HEK293 (cell line): ENCODE measurements at regions not wholly inside any gene's neighbourhood (a gene's known extent, or its start where the extent isn't known, plus 50 kb on each side); places are given as distances from the start of the nearest gene placed in this dataset.

Experiments
- CTCF ChIA-PET: fragments of 350-600 bp; formaldehyde crosslinking; extraction: SDS; loops from one replicate; lab custom pipeline; 2021; ENCODE audit warnings: antibody characterized with exemption; lab: Yijun Ruan, JAX
- POLR2A ChIA-PET: fragments of 300-600 bp; formaldehyde crosslinking; extraction: SDS; loops from one replicate; lab custom pipeline; 2020; ENCODE audit warnings: antibody characterized with exemption, inconsistent platforms; lab: Yijun Ruan, JAX
- H3K27ac ChIP-seq: fragments of 200-500 bp; sonication (Bioruptor generic); 2 replicates; pipeline ENCODE4 v1.5.1; 2014; ENCODE audit warnings: low read depth, low read length, control low read depth, inconsistent platforms; ENCODE audit errors: extremely low read depth
- H3K36me3 ChIP-seq, 2 experiments: fragments of 200-500 bp in 1 of 2; sonication (Bioruptor generic) in 1 of 2; 1 replicate in 1 of 2; 2 replicates in 1 of 2; pipeline ENCODE4 v1.5.1; 2014 to 2017; ENCODE audit warnings: inconsistent platforms in 2 of 2, low read length in 2 of 2; ENCODE audit not compliant: control insufficient read depth in 2 of 2, insufficient read depth in 1 of 2
- H3K4me1 ChIP-seq: fragments of 200-500 bp; sonication (Bioruptor generic); 2 replicates; pipeline ENCODE4 v1.5.1; 2014; ENCODE audit warnings: mild to moderate bottlenecking, low read length, inconsistent platforms; ENCODE audit not compliant: control insufficient read depth, insufficient read depth
- H3K4me3 ChIP-seq: 2 replicates; pipeline ENCODE4 v1.5.1; 2011; ENCODE audit warnings: low read depth, mild to moderate bottlenecking, control low read depth, low read length, moderate library complexity
- H3K9me3 ChIP-seq: fragments of 200-500 bp; sonication (Bioruptor generic); 2 replicates; pipeline ENCODE4 v1.5.1; 2014; ENCODE audit warnings: low read depth, low read length, inconsistent platforms; ENCODE audit not compliant: control insufficient read depth, insufficient read depth
- BCL6B ChIP-seq: fragments of 450-650 bp; formaldehyde crosslinking; IDR thresholded peaks from 2 replicates; pipeline ENCODE4 v1.5.1; 2017; ENCODE audit warnings: missing biosample characterization, missing genetic modification characterization
- FEZF1 ChIP-seq: fragments of 450-650 bp; formaldehyde crosslinking; IDR thresholded peaks from 2 replicates; pipeline ENCODE4 v1.5.1; 2016; ENCODE audit warnings: missing biosample characterization, missing genetic modification characterization
- GFI1B ChIP-seq: fragments of 450-650 bp; formaldehyde crosslinking; IDR thresholded peaks from 2 replicates; pipeline ENCODE4 v1.5.1; 2016; ENCODE audit warnings: missing biosample characterization, missing genetic modification characterization
- KLF17 ChIP-seq: fragments of 450-650 bp; formaldehyde crosslinking; IDR thresholded peaks from 2 replicates; pipeline ENCODE4 v1.5.1; 2016; ENCODE audit warnings: missing biosample characterization, missing genetic modification characterization
- PRDM10 ChIP-seq: fragments of 450-650 bp; formaldehyde crosslinking; IDR thresholded peaks from 2 replicates; pipeline ENCODE4 v1.5.1; 2016; ENCODE audit warnings: missing biosample characterization, missing genetic modification characterization
- SALL2 ChIP-seq: fragments of 450-650 bp; formaldehyde crosslinking; IDR thresholded peaks from 2 replicates; pipeline ENCODE4 v1.5.0; 2017; ENCODE audit warnings: missing biosample characterization, mild to moderate bottlenecking, missing genetic modification characterization, borderline replicate concordance
- SETDB1 ChIP-seq: IDR thresholded peaks from one replicate; pipeline ENCODE4 v1.6.1; 2017; ENCODE audit warnings: mild to moderate bottlenecking, low read length, moderate library complexity, mixed read lengths; ENCODE audit not compliant: insufficient read length
- ZBTB20 ChIP-seq: fragments of 450-650 bp; formaldehyde crosslinking; IDR thresholded peaks from 2 replicates; pipeline ENCODE4 v1.5.1; 2016; ENCODE audit warnings: missing biosample characterization, missing genetic modification characterization
- ZBTB26 ChIP-seq: fragments of 450-650 bp; formaldehyde crosslinking; optimal IDR thresholded peaks from 2 replicates; pipeline ENCODE3; 2016; ENCODE audit warnings: missing biosample characterization, mild to moderate bottlenecking, missing genetic modification characterization
- ZIC2 ChIP-seq: fragments of 450-650 bp; formaldehyde crosslinking; IDR thresholded peaks from 2 replicates; pipeline ENCODE4 v1.5.1; 2016; ENCODE audit warnings: missing biosample characterization, missing genetic modification characterization
- ZNF132 ChIP-seq: fragments of 450-650 bp; formaldehyde crosslinking; IDR thresholded peaks from 2 replicates; pipeline ENCODE4 v1.5.1; 2017; ENCODE audit warnings: missing biosample characterization, missing genetic modification characterization, borderline replicate concordance
- ZNF140 ChIP-seq: fragments of 450-650 bp; formaldehyde crosslinking; IDR thresholded peaks from 2 replicates; pipeline ENCODE4 v1.5.1; 2016; ENCODE audit warnings: missing biosample characterization, missing genetic modification characterization
- ZNF211 ChIP-seq: fragments of 450-650 bp; formaldehyde crosslinking; IDR thresholded peaks from 2 replicates; pipeline ENCODE4 v1.5.1; 2016; ENCODE audit warnings: low read depth, missing biosample characterization, missing genetic modification characterization
- ZNF280C ChIP-seq: fragments of 450-650 bp; formaldehyde crosslinking; IDR thresholded peaks from 2 replicates; pipeline ENCODE4 v1.5.1; 2016; ENCODE audit warnings: missing biosample characterization, missing genetic modification characterization
- ZNF394 ChIP-seq: fragments of 450-650 bp; formaldehyde crosslinking; IDR thresholded peaks from 2 replicates; pipeline ENCODE4 v1.5.1; 2016; ENCODE audit warnings: missing biosample characterization, missing genetic modification characterization, mild to moderate bottlenecking, moderate library complexity, borderline replicate concordance
- ZNF544 ChIP-seq: fragments of 450-650 bp; formaldehyde crosslinking; IDR thresholded peaks from 2 replicates; pipeline ENCODE4 v1.5.0; 2017; ENCODE audit warnings: missing biosample characterization, missing genetic modification characterization
- ZNF621 ChIP-seq: fragments of 450-650 bp; formaldehyde crosslinking; IDR thresholded peaks from 2 replicates; pipeline ENCODE4 v1.5.1; 2017; ENCODE audit warnings: missing biosample characterization, missing genetic modification characterization
- ZNF629 ChIP-seq: fragments of 450-650 bp; formaldehyde crosslinking; IDR thresholded peaks from 2 replicates; pipeline ENCODE4 v1.5.1; 2017; ENCODE audit warnings: missing biosample characterization, missing genetic modification characterization
- ZNF747 ChIP-seq: fragments of 450-650 bp; formaldehyde crosslinking; IDR thresholded peaks from 2 replicates; pipeline ENCODE4 v1.5.1; 2016; ENCODE audit warnings: missing biosample characterization, missing genetic modification characterization
- ZSCAN5A ChIP-seq: fragments of 450-650 bp; formaldehyde crosslinking; IDR thresholded peaks from 2 replicates; pipeline ENCODE4 v1.5.1; 2016; ENCODE audit warnings: missing biosample characterization, missing genetic modification characterization

GRCh38 chr2:188078534-188078933 is 213.1 kb upstream of the GULP1 start:
- no peak overlapping the region for H3K27ac ChIP-seq
- CTCF ChIA-PET, result interaction anchor here (0.7 kb wide), 1 partner anchor 11 kb away, joined by 4 read pairs; no protein-coding TSS in a partner anchor
- POLR2A ChIA-PET, result no interaction called here
- no peaks in the 10 kb centered on the region for H3K9me3 ChIP-seq
- H3K4me1 ChIP-seq, result no peaks in the 10 kb centered on the region
- TF ChIP-seq PRDM10 (tag by site-specific recombination) (peak; percentile 78), ZNF629 (tag by site-specific recombination) (no peak)
- H3K36me3 ChIP-seq, result no peaks in the 10 kb centered on the region
- no peak overlapping the region for H3K4me3 ChIP-seq

- Histone ChIP-seq H3K4me1 (no peaks in the 10 kb centered on the region), H3K27ac (no peak overlapping the region), H3K36me3 (no peaks in the 10 kb centered on the region), H3K4me3 (no peak overlapping the region), H3K9me3 (no peaks in the 10 kb centered on the region)
- ChIA-PET CTCF (no interaction called here), POLR2A (no interaction called here)
- TF ChIP-seq BCL6B (tag by site-specific recombination) (no peak), ZNF621 (no peak), SALL2 (tag by site-specific recombination) (no peak), ZNF140 (no peak), ZSCAN5A (tag by site-specific recombination) (no peak), FEZF1 (tag by site-specific recombination) (no peak), ZNF747 (tag by site-specific recombination) (no peak), ZNF211 (tag by site-specific recombination) (no peak), ZBTB26 (tag by site-specific recombination) (no peak), GFI1B (no peak), SETDB1 (no peak), PRDM10 (tag by site-specific recombination) (no peak), ZNF280C (tag by site-specific recombination) (no peak), ZIC2 (tag by site-specific recombination) (no peak), ZNF132 (tag by site-specific recombination) (no peak), ZNF544 (no peak), ZNF394 (tag by site-specific recombination) (no peak), KLF17 (no peak), ZBTB20 (tag by site-specific recombination) (no peak)
These were observed 212.5 kb upstream of the GULP1 start for GRCh38 chr2:188079196-188079595.
